ENCODE measurements at regions not wholly inside any gene's neighbourhood (a gene's known extent, or its start where the extent isn't known, plus 50 kb on each side); places are given as distances from the start of the nearest gene placed in this dataset.

DNA sequence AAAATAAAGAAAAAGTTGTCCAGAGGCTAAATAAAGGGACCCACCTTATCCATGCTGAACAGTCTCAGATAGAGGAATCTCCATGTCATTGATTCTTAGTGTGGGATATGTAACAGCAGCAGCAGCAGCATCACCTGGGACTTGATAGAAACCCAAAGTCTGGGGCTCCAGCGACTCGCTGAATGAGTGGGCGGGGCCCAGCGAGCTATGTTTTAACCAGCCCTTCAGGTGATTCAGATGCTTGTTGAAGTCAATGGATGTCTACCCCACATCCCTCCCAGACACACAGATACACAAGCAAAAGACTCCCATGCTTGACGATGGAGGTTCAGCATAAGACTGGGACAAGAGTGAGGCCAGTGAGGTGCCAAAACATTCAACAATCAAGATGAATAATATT, 298.6 kb downstream of the UBE3D start:
- TF ChIP-seq, protein P1, sequence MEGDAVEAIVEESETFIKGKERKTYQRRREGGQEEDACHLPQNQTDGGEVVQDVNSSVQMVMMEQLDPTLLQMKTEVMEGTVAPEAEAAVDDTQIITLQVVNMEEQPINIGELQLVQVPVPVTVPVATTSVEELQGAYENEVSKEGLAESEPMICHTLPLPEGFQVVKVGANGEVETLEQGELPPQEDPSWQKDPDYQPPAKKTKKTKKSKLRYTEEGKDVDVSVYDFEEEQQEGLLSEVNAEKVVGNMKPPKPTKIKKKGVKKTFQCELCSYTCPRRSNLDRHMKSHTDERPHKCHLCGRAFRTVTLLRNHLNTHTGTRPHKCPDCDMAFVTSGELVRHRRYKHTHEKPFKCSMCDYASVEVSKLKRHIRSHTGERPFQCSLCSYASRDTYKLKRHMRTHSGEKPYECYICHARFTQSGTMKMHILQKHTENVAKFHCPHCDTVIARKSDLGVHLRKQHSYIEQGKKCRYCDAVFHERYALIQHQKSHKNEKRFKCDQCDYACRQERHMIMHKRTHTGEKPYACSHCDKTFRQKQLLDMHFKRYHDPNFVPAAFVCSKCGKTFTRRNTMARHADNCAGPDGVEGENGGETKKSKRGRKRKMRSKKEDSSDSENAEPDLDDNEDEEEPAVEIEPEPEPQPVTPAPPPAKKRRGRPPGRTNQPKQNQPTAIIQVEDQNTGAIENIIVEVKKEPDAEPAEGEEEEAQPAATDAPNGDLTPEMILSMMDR (IDR thresholded peaks at IDR 0.05; ENCODE audit: low read depth, low read length): no peak
- no peak for DNase-seq (ENCODE audit: low read depth, low spot score)
- in situ Hi-C loops (cut with HindIII; ENCODE audit: low sequenced_read_pairs): no loop called here
- H3K4me3 ChIP-seq (ENCODE audit: low read depth, low read length): no peak overlapping the region

DNA sequence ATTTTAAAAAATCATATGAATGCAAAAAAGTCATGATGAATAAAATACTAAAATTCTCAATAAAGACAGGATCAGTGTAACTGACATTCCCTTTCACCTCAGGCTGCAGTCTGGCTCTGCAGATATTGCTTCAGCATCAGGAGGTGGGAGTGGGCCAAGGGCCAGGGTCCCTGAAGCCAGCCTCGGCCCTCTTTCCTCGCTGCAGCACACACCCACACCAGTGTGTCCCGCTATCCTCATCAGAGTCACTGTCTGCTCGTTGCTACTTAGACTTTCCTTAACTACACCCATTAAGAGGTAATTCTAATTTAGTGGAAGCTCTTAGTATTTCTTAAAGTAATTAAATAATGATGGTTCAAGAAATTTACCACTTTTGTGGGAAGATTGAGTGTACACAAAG, 298.2 kb downstream of the UBE3D start:
- TF ChIP-seq, protein P1 (IDR thresholded peaks at IDR 0.05; ENCODE audit: low read depth, low read length): no peak
- no peak for DNase-seq (ENCODE audit: low read depth, low spot score)
- no peak overlapping the region for H3K4me3 ChIP-seq (ENCODE audit: low read depth, low read length)
- in situ Hi-C loops (cut with HindIII; ENCODE audit: low sequenced_read_pairs): no loop called here

DNA sequence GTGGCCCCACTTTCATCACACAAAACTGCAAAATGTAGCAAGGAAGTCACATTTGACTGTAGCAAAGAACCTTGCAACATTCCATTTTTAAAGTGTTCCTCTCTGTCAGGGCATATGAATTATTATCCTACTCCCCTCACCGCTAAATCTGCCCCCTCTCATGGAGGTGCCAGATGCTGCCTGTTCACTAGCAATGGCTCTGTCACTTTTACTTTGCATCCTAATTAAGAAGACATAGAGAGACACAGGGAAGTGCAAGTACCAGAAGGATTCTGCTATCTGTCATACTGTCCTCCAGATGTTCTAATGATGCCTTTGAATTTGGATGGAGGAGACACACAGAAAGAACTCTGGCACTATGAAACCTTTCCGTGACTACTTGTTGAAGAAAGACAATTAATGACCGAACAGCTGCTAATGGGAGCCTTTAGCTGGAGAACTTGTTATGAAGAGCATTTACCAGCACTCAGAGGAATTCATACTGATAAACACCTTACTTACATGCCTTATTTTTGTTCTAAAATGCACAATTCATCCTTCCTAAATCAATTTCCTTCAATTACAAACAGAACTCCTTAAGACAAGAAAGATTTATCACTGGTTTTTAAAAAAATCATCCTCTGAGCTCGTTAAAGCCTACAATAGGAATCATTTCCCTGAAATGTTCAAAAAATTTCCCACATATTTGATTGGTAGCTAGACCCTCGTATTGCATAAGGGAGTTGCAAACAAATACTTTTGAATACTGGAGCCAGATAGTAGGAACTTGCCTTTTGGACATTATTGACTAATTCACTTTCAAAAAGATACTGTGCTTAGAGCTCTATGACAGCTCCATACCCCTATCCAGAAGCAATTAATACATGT, 292.6 kb downstream of the UBE3D start:
- in situ Hi-C loops (cut with HindIII; ENCODE audit: low sequenced_read_pairs): no loop called here
- H3K4me3 ChIP-seq (ENCODE audit: low read depth, low read length): no peak overlapping the region
- TF ChIP-seq, protein P1 (IDR thresholded peaks at IDR 0.05; ENCODE audit: low read depth, low read length): no peak
- no peak for DNase-seq (ENCODE audit: low read depth, low spot score)

DNA sequence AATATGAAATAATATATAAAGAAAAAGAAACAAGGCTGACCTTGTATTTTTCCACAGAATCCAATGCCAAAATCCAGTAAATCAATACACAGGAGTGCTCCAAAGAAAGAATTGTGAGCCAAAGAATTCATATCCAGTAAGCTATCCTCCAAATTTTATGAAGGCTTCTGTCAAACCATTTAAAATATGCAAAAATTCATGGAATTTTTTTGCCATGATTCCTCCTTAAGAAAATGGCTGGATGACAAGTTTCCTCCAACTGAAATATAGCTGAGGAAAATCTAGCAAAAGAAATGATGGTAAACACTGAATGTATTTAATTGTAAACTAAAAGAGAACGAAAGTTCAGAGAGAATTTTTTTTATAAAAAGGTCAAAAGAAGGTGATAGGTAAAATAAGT, 290.3 kb downstream of the UBE3D start:
- H3K4me3 ChIP-seq (ENCODE audit: low read depth, low read length): no peak overlapping the region
- in situ Hi-C loops (cut with HindIII; ENCODE audit: low sequenced_read_pairs): no loop called here
- TF ChIP-seq, protein P1 (IDR thresholded peaks at IDR 0.05; ENCODE audit: low read depth, low read length): no peak
- no peak for DNase-seq (ENCODE audit: low read depth, low spot score)

DNA sequence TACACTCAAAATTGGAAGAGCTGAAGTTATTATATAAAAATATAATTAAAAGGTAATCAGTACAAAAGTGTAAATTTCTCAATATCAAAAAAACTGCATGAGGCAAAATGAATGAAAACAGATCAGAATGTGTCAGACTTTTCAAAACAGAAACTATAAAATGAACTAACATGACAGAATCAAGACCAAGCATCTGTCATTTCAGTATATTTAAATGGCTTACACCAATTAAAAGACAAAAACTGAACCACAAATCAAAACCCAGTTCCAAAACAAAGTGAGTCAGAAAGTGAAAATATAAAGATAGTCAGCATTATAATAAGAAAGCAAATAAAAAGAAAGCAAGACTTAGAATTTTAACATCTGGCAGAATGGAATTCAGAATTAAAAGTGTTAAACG, 289.7 kb downstream of the UBE3D start:
- DNase-seq (ENCODE audit: low read depth, low spot score): no peak
- TF ChIP-seq, protein P1 (IDR thresholded peaks at IDR 0.05; ENCODE audit: low read depth, low read length): no peak
- H3K4me3 ChIP-seq (ENCODE audit: low read depth, low read length): no peak overlapping the region
- in situ Hi-C loops (cut with HindIII; ENCODE audit: low sequenced_read_pairs): no loop called here

DNA sequence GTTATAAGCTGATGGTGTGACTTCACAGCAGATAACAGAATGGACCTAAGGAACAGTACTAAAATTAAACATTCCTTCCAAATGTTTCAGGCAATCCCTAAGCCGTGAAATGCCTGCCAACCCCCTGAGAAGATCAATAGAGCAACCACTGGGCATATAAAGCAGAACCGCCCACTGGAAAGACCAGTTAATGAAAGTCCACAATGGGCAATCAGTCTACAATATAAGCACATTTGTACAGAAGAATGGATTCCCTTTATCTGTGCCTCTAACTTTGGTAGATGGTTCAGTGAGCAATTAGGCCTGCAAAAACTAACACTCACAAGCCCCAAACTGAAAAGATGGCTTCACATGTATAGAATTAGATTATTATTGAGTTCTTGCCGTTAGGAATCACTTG, 286.6 kb downstream of the UBE3D start:
- in situ Hi-C loops (cut with HindIII; ENCODE audit: low sequenced_read_pairs): no loop called here
- TF ChIP-seq, protein P1 (IDR thresholded peaks at IDR 0.05; ENCODE audit: low read depth, low read length): no peak
- no peak for DNase-seq (ENCODE audit: low read depth, low spot score)
- no peak overlapping the region for H3K4me3 ChIP-seq (ENCODE audit: low read depth, low read length)

All from astrocyte of the spinal cord (primary cell).